ENCODE measurements at regions not wholly inside any gene's neighbourhood (a gene's known extent, or its start where the extent isn't known, plus 50 kb on each side); places are given as distances from the start of the nearest gene placed in this dataset.
"Not testable (repeated sequence)": the region's sequence is repeated elsewhere in the genome, so short reads cannot be mapped to it uniquely, and the experiment has no call there.

GRCh38 chr15:31221936-31222515 lies 104.6 kb upstream of the KLF13 start:
- no peak for DNase-seq

DNA sequence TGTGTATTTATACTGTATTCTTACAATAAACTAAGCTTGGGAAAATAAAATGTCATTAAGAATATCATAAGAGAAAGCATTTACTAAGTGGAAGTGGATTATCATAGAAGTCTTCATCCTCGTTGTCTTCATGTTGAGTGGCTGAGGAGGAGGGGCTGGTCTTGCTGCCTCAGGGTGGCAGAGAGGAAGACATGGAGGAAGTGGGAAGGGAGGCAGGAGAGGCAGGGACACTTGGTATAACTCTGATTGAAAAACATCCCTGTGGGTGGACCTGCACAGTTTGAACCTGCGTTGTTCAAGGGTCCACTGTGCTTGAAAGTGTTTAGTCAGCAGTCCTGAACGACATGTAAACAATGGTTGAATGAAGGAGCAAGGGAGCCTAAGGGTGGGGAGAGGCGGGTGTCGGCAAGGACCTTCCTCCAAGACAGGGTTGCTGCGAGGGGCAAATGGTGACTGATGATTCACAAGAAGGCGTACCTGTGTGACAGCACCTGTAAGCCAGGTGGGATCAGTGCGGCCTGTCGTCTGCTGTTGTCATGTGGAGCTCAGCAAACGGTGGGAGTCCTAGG lies 103.8 kb upstream of the KLF13 start:
- no peak for DNase-seq

DNA sequence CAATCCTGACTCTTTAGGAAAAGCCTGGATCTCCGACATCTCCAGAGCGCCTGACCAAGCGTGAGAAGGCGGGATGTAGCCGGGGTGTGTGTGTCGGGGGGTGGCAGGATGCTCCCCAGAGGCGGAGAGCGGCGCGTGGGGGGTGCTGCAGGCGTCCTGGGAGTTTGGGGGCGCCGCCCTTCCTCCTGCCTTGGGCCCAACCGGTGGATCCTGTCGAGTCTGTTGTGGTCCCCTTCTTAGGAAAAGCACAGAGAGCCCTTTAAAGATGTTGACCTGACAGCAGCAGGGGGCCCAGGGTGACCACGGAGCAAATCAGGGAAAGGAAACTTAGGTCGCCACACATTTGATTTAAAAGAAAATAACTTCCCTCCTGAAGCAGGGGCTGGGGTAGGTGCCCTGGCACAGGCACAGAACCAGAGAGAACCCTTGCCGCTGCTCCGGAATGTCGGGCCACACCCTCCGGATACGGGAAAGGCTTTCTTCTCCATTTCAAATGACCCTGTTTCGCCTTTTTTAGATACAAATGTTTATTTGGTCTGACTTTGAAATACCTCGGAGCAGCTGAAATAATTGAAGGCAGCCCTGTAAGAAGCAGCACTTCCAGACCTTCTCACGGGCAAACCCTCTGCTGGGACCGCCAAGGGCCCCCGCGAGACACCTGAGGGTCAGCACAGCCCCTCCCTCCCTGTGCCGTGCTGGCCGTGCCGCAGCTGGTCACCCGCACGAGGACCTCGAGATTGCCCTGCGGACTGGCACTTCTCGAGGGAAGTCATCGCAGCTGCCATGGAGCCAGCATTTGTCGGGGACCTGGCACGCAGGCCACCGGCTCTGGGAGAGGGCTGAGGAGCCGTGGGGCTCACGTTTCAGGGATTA lies 102.9 kb upstream of the KLF13 start:
- no peak for DNase-seq

DNA sequence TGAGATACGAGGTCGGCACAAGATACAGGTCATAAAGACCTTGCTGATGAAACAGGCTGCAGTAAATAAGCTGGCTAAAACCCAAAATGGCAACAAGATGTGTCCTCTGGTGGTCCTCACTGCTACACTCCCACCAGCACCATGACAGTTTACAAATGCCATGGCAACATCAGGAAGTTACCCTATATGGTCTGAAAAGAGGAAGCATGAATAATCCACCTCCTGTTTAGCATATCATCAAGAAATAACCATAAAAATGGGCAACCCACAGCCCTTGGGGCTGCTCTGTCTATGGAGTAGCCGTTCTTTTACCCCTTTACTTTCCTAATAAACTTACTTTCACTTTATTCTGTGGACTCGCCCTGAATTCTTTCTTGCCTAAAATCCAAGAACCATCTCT lies 102.0 kb upstream of the KLF13 start:
- DNase-seq = not testable (repeated sequence)

DNA sequence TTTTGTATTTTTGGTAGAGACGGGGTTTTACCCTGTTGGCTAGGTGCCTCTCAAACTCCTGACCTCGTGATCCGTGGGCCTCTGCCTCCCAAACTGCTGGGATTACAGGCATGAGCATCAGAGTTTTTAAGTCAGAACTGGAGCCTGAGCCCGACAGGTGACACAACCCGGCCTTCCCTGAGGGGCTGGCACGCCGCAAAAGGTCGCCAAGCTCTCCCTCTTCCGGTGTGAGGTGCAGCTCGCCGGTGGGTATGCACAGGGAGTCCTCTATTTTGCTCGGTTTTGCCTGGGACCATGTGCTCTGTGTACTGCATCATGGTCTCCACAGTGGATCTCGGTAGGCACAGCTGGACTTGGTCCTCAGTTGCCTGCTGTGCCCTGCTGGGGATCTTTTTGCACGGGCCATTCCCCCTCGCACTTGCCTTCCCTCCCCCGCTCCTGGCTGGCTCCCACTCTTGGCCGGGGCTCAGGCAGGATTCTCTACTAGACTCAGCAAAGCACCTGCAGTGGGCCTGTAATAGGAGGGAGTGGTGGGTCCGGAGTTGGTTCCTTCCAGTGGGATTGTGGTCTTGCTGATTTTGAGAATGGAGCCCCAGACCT lies 101.2 kb upstream of the KLF13 start:
- no peak for DNase-seq

DNA sequence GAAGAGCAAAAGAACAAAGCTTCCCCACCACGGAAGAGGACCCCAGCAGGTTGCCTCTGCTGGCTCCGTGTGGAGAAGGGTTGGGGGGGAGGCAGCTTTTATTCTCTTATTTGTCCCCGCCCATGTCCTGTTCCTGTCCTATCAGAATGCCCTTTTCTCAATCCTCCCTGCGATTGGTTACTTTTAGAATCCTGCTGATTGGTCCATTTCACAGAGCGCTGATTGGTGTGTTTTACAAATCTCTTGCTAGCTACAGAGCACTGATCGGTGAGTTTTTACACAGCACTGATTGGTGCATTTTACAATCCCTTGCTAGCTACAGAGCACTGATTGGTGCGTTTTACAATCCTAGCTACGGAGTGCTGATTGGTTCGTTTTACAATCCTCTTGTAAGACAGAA lies 100.6 kb upstream of the KLF13 start:
- DNase-seq = no peak

DNA sequence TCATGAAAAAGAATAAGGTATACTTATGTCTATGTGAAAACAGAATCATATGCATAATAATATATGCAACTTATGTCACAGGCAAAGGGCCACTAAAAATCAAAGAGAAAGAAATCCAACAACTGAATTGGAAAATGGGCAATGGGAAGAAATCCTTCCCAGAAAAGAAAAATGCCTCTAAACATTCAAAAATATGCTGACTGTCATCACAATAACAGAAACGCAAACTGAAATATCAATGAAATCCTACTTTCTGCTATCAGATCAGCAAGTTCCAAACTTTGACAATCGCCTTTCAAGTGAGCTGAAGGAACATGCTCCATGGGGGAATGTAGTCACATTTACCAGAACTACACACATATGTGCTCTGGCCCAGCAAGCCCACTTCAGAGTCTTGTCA lies 99.4 kb upstream of the KLF13 start:
- DNase-seq = no peak

DNA sequence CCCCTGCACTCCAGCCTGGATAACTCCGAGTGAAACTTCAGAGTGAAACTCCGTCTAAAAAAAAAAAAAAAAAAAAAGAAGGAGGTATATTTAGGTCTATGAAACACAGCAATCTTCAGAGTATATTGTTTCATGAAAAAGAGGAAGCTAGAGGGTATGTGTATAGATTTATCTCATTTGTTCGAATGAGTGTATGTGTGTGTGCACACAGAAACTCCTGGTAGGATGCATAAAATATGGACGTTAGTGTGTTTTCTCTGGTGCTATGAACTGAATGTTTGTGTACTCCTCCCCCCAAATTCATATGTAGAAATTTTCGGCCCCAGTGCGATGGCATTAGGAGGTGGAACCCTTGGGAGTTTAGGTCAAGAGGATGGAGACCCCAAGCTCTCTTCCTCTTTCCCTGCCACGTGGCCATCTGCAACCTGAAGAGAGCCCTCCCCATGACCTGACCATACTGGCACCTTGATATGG lies 98.6 kb upstream of the KLF13 start:
- DNase-seq = no peak

DNA sequence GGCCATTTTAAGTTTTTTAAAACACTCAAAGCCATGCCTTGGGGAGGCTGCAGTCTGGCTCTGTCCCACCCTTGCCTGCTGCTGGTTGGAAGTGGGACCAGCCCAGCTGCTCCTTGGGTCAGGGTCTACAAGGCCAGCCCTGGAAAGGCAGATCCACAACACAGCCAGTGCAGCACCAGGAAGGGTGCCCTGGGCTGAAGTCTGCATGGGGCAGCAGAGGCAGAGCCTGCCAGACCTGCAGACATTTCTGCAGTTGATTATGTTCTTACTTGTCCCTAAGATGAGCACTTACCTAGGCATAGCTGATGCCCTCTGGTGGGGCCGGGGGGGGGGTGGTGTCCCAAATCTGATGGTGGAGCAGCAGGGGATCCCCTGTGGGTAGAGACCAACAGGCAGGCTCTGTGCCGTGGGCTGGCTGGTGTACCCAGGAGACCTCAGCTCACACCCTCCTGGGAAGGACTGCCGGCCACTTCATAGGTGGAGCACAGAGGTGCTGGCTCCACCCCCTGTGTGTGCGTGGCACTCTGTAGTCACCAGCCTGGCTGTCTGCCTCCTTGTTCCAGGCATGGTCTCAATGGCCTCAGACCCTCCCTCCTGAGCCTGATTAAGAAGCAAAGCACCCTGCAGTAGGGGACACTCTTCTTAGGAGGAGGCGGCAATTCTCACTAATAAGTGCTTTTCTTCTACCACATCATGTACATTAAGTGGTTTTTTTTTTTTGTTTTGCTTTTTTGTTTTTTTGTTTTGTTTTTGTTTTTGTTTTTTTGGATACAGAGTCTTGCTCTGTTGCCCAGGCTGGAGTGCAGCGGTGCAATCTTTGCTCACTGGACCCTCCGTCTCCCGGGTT lies 97.4 kb upstream of the KLF13 start:
- DNase-seq = no peak

DNA sequence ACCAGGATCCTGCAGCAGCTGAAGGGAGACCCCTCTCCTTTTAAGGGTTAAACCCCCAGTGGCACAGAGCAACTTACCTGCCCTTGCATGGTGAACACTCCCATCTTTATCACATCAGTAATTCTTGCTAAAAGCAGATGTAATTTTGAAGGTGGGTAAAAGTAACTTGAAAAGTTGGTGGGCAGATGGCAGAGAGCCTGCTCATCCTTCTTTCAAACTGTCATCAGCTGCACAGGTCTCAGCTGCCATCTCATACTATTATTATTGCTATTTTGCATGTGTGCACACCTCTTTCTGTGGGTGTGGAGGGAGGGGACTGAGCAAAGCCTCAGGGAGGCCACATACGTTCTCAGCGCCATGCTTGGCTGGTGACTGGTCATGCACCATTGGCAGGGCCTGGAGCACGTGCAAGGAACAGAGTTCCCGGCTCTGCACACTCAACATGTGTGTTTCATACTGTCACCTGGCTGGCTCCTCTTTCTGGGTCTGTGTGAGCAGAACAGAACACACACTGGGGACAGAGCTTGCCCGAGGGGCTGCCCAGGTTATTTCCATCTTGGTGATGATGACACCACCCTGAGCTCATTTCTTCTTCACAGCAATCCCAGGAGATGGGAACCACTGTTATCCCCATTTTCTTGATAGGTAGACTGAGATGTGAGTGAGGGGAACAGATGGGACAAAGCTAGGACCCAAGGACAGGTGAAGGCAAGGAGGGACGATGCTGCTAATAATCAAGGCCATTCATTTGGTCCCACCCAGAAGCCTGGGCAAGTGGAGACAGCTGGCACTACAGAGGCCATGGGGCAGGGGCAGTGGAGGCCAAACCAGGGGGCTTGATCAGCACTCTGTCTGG lies 95.8 kb upstream of the KLF13 start:
- no peak for DNase-seq

- no peak for DNase-seq
Measured at GRCh38 chr15:31234815-31235214, 91.8 kb upstream of the KLF13 start.

DNA sequence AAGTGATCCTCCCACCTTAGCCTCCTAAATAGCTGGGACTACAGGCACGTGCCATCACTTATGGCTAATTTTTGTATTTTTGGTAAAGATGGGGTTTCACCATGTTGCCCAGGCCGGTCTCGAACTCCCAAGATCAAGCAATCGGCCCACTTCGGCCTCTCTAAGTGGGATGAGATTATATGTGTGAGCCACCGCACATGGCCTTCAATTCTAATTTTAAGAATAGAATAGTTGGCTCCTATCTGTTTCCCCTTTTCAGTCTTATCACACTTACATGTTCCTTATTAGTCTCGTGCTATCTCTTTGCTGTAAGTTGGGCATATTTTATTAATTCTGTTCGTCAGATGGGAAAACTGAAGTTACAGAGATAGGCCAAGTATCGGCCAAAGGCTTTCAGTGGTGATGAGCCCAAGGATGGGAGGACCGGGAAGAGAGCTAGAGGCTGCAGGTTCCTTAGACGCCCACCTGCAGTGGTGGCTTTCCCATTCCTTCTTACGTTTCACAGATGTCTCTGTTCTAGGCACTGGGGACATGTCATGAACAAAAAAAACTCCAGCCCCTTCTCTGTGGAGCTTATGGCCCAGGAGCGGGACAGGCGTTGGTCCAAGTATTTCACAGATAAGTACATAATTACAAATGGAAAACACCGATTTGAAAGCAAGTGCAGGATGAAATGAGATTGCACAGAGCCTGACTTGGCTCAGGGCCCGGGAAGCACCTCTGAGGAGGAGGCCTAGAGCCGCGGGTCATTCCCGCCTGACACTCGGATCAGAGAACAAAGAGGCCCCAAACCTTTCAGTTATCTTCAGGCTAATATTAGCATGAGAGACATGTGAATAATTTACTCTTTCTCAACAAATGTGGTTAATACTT lies 91.1 kb upstream of the KLF13 start:
- DNase-seq = no peak

DNA sequence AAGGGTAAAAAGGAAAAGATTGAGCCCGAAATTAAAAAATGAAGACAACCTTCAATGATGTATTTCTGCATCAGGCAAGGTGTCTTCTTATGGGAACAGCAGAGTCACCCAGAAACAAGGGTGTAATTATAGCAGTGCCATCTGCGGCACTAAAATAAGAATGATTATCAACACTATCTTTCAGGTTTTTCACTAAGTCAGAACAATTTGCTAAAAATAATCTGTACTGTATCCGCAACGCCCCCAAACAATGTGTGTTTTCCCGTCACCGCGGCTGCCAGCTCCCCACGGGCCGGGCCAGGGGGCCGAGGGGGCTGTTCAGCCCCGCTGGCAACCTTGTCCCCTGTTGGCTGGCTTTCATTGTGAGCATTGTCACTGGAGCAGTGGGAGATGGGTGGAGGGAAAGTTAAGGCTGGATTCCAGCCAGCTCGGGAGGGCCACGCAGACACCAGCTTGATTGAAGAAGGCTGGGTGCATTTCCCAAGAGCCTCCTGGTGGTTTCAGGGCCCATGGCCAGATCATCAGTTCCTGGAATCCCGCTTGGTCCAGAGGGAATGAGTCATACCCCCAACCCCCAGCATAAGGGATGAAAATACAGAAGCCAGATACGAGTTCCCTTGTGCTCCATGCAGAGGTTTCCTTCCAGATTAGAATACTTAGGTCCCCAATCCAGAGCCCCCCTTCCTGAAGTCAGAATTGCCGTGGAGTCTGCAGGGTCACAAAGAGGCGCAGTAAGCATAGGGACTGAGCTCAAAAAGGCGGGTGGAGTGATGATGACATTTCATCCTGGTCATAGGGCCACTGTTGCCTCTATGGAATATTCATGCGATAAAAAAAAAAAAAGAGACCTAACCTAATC lies 90.2 kb upstream of the KLF13 start:
- no peak for DNase-seq

GRCh38 chr15:31237043-31237324 lies 89.7 kb upstream of the KLF13 start:
- no peak for DNase-seq

DNA sequence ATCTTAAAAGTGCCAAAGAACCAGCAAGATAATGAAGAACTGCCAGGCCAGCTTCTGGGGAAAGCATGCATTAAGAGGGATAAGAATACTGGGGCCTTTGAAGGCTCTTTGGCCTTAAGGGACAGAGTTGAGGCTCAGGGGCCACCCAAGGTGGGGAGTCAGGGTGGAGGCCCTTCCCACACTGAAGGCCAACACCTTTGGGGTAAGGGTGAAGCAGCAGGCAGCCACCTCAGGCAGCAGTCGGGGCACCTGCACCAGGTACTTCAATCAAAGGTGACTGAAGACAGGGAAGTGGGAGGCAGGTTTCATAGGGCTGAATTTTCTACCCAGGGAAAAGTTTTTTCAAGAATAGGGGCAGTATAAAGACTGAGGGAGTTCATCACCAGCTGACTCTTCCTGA lies 87.7 kb upstream of the KLF13 start:
- no peak for DNase-seq

DNA sequence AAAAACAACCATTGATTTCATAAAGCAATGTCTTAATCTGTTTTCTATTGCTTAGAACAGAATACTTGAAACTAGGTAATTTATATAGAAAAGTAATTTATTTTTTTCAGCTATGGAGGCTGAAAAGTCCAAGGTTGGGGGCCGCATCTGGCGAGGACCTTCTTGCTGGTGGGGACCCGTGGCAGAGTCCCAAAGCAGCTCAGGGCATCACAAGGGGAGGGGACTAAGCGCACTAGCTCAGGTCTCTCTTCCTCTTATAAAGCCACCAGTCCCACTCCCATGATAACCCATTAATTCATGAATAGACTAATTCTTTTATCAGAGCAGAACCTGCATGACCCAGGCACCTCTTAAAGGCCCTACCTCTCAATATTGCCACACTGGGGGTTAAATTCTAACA lies 87.2 kb upstream of the KLF13 start:
- no peak for DNase-seq

DNA sequence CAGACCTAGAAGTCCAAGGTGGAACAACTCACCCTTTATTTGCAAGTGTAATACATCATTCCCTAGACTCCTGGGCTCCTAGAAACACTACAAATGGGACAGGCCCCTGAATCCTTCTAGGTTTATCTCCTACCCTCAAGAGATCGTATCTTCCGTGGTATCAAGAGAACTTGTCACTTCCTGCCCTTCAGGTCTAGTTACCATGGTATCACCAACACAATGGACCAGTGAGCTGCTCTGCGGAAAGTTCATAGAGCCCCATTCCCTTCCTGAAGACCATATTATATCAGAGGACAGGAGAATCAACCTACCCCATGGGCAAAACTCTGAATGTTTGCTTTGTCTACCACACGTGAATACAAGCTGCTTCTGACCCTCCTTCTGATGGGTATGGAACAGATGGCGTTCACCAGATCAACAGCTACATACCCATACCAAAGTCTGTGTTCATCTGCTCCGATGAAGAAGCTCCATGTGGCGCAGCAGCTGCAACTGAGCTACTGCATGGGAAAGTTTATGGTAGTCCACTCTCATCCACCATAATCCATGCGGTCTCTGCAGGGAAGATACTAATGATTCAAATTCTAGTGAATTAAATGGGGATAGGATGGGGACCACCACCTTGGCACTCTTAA lies 84.6 kb upstream of the KLF13 start:
- DNase-seq = no peak

GRCh38 chr15:31243895-31244294 lies 82.7 kb upstream of the KLF13 start:
- DNase-seq = no peak

GRCh38 chr15:31245135-31245689 lies 81.4 kb upstream of the KLF13 start:
- DNase-seq = no peak

All from stimulated activated CD4-positive, alpha-beta T cell treated with anti-CD3 and anti-CD28 coated beads, Interleukin-2, amount 100 ng/mL, for 24 hours (primary cell).